Kasumi-1 (cell line): ENCODE measurements at regions not wholly inside any gene's neighbourhood (a gene's known extent, or its start where the extent isn't known, plus 50 kb on each side); places are given as distances from the start of the nearest gene placed in this dataset.

Experiments used
- DNase-seq, 2 experiments: peaks; one replicate each; lab custom pipeline; 2025; lab: John Stamatoyannopoulos, UW

GRCh38 chr5:168057905-168058304 is 233.5 kb upstream of the WWC1 start:
- no peak for DNase-seq

GRCh38 chr5:168059131-168059530 is 232.3 kb upstream of the WWC1 start:
- DNase-seq: no peak

DNA sequence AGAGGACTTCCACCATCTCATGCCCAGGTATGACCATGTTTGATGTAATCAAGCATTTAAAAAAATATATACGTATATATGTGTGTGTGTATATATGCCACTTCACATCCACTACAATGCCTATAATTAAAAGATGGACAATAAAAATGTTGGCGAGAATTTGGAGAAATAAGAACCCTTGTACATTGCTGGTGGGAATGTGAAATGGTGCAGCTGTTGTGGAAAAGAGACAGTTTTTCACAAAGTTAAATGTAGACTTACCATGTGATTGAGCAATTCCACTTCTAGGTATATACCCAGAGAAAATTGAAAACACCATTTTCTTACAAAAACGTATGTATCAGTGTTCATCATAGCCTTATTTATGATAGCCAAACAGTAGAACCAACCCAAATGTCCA is 229.2 kb upstream of the WWC1 start:
- no peak for DNase-seq

GRCh38 chr5:168064457-168064856 is 227.0 kb upstream of the WWC1 start:
- no peak for DNase-seq

- no peak for DNase-seq
These were observed 226.4 kb upstream of the WWC1 start for GRCh38 chr5:168064933-168065622.

DNA sequence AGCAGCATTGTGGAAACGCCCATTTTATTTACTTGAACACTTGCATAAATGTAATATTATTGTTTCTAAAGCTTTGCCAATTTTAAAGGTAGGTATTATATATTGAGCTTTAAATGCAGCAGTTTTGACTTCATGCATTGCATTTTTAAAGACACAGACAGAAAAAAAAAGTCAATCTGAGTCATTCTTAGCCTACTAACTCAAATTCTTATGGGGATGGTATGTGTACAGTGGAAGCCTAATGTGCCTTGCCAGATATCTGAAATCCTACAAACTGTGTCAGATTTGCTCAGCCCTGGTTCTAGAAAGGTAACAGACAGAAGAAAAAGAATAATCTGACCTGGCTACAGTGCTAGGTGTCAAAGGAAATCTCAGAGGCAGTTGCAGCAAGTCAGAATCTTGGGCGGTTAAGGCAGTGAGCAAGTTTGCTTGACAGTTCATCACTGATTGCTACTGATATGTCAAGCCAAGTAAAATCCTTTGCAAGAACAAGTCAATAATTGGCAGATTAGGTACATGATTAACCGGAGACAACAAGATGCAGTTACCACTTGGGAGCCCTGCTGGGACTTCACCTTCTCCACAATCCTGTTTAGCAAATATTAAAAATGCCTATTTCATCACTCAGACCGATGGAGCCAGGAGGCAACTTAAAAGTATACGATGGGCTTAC is 224.8 kb upstream of the WWC1 start:
- DNase-seq: no peak

- no peak for DNase-seq
These were observed 220.7 kb upstream of the WWC1 start for GRCh38 chr5:168070761-168071160.

DNA sequence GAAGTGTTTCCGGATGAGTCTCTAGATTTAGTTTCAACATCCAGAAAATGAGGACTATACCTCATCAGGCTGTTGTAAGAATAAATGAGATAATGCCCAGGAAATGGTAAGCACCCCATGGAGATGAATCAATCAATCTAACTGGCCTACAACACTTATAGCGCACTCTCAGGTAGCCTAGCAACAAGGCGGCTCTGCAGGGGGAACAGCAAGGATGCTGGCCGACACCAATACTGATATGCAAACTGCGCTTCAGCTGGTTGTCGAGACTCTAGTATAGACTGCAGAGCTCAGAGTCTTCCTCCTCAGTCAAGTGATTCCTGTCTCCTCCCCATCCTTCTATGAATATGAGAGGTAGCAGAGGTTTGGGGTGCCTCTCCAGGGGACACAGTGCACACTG is 218.8 kb upstream of the WWC1 start:
- no peak for DNase-seq

DNA sequence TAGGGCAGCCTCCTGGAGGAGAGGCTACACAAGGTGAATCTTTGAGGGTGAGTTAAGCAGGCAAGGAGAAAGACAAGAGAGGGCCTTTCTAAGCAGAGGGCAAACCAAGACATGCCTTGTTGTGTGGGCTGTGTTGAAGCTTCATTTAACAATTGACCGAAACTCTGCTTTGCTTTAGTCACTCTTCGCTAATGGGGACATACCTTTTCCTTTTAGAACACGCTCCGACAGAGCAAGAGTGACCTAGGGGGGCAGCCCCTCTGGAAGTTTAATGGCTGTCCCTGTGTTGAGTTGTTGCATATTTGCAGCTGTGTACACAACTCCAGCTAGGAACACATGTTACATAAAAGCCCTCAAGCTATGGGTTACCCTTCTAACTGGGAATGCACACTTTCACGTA is 218.1 kb upstream of the WWC1 start:
- DNase-seq: no peak

- DNase-seq: no peak
These were observed 217.2 kb upstream of the WWC1 start for GRCh38 chr5:168073991-168074800.

DNA sequence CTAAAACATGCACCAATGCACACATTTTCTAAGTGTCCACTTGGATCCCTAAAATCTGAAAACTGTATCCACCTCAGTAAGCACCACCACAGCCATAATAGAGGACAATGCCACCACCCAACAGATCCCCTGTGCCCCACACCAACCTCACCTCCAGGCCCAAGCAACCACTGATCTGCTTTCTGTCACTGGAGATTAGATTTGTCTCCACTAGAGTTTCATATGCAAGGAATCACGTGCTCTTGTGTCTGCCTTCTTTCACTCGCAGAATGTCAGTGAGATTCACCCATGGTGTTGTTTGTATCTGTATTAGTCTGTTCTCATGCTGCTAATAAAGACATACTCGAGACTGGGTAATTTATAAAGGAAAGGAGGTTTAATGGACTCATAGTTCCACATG is 216.1 kb upstream of the WWC1 start:
- DNase-seq: no peak

DNA sequence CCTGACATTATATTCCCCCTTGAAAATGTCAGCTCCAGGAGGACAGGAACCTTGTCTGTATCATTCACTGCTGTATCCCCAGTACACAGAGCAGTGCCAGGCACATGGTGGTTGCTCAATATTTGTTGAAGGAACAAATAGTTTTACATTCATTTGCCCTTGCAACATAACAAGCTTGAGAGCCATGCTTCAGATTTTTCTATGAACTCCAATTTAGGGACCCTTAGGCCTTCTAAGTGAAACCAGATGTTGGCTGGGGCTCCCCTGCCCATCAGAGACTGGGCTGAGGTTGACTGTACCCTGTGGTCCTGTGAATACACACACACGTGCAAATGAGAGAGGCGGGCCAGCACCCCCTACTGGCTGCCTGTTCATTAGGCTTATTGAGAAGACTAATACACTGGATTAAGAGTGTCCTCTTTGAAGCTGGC is 214.9 kb upstream of the WWC1 start:
- no peak for DNase-seq

DNA sequence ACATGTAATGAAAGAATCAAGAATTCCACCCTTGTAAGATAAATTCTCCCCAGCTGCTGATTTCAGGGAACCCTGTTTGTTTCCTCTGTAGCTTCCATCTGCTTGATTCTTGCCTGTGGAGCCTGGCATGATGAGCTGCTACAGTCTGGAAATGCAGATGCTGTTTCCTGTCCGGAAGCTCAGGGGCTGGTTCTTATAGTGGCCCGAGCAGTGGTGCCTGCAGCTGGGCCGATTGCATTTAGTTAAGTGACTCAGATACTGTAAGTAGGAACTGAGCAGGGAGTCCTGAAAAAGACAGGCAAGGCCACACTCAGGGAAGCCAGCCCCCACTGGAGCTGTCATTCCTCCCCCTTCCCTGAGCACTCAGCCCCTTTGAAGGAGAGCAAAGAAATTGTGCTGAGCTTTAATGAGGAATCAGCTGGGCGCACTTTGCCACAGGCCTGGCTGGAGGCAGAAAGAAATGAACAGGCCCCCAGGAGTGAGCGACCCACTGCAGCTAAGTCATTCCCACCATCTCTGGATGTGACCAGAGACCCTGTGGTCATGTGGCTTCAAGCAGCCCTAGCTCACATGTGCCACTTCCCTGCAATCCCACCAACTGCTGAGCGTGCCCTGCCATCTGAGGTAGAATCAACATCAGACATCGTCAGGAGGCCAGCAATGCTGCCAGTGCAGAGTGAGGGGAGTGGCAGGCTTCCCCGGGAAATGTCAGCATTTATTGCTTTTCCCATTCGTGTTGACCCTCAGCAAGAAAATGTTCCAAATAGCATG is 206.0 kb upstream of the WWC1 start:
- no peak for DNase-seq

DNA sequence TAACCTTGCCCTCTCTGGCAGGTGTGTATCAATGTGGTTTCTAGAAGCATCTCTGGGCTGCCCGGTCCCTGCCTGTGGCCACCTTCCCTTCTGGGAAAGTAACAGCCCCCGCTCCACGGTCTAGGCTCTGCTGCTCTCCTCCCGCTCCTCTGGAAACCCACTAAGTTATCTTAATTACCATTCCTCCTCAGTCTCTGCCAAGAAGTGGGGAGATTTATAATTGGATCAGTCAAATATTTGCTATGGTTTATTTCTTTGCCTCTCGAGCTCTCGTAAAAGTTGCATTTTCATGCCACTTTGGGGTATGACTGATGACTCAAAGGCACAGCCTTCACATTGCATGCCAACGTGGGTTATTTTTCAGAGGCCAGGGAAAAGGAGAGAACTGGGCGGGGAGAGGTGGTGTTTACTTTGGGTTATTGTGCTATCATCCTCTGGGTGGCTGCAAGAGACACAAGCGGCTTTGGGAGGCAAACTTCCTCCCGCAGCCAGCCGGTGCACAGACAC is 205.3 kb upstream of the WWC1 start:
- no peak for DNase-seq

GRCh38 chr5:168086746-168087145 is 204.7 kb upstream of the WWC1 start:
- DNase-seq: no peak

DNA sequence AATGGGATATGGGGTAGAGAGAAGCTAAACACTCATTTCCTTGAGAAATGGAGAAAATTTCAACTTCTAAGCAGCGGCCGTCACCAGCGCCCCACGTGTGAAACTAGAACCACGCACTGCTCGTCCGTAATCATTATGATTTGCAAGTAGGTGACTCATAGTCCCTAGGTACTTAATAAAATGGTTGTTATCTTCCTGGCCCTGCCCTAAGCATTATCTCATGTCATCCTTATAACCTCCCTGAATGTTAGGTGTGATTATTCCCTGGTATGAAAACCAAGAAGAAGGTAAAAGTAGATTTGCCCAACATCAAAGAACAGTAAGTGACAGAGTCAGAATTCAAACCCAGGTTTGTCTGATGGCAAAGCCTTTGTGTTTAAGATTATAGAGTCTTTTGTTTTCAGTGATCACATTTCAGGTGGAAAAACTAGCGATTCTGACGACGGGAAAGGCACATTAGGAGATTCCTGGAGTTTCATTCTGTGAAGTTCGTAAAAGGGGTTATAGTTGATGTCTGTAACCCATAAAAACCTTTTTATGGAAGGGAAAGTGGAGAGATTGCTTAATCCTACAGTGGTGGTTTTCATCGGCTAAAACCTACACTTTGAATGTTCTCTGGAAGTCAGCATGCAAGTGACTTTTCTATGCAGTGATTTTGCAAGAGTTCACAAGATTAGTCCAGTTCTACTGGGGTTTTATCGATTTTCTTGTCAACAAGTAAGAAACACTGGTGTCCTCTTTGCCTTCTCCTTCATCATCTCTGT is 202.9 kb upstream of the WWC1 start:
- DNase-seq: no peak

GRCh38 chr5:168089201-168089887 is 202.1 kb upstream of the WWC1 start:
- DNase-seq: no peak

DNA sequence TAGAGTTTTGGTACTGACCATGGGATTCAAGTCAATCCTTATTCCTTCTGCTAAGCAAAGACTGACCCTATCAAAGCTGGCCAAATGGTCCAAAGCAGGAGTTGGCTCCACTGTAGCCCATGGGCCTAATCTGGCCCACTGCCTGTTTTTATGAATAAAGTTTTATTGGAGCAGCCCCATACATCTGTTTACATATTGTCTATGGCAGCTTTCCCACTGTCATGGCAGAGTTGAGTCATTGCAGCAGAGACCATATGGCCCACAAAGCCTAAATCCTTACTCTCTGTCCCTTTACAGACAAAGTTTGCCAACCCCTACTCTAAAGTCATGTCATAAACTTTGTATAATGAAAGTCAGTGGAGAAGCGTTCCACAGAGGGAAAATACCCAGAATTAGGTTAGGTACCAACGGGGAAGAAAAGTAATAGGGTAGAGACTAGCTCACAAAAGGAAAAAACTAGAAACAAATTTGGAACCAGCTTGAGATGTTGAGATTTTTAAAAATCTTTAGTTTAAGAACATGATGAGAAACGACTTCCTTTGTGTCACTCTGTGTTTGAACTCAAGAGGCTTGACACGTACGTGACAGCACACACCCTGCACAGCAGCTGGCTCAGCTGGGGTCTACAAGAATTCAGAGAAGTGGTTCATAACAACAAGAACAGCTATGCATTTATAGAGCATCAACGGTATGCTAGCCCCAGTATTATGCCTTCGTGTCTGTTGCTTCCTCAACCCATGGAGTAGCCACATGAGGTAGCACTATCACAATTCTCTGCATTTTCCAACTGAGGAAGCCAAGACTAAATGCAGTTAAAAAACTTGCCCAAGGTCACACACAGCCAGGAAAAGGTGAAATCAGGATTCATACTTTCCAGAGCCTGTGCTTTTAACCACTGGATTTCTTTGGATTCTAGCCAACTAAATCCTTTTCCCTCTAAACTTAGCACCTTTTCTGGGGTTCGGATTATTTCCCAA is 198.9 kb upstream of the WWC1 start:
- no peak for DNase-seq

DNA sequence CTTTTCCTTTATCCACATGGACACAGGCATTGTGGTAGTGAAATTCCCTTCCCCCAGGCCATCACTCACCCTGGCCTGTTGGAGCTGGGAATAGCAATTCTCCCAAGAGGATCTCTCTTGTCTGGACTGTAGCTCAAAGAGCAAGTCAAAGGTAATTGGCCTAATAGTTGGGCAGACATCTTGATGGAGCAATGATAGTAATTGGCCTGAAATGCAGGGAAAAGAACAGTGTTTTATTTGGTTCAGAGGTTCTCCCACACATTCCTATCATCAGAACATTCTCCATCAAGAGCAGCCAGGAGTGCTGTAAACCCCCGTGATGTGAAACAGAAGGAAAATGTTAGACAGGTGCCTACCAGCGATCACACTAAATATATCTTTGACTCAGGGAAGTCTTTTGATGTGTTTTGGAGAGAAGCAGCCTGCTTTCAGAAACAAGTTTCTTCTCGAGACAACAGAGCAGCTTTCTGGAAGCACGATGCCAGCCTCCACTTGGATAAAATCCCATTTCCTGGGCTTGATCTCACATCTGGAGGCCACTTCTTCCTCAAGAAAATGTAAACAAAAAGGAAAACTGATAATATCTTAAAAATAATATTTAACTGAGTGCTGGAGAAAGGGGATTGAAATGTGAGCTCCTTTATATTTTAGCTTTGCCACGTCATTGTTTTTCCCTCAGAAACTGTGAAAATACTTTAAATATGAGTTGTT is 198.1 kb upstream of the WWC1 start:
- no peak for DNase-seq
